SK-N-SH (cell line): ENCODE measurements at regions not wholly inside any gene's neighbourhood (a gene's known extent, or its start where the extent isn't known, plus 50 kb on each side); places are given as distances from the start of the nearest gene placed in this dataset.

Source experiments
- EP300 ChIP-seq, 2 experiments: IDR thresholded peaks; 2 replicates each; pipeline versions ENCODE4 v1.4.0 to v1.6.1; 2012; ENCODE audit warnings: borderline replicate concordance in 1 of 2, low read depth in 1 of 2, low read length in 1 of 2
- EZH2phosphoT487 ChIP-seq: fragments of 200-600 bp; sonication (generic); IDR thresholded peaks from 2 replicates; pipeline ENCODE4 v1.6.1; 2017; ENCODE audit warnings: low read depth, mixed run types, mild to moderate bottlenecking, antibody characterized with exemption, moderate library complexity, borderline replicate concordance
- GABPA ChIP-seq: IDR thresholded peaks from 2 replicates; pipeline ENCODE4 v1.4.0; 2012; ENCODE audit warnings: low read depth, mild to moderate bottlenecking
- MEF2A ChIP-seq: IDR thresholded peaks from 2 replicates; pipeline ENCODE4 v1.4.0; 2012; ENCODE audit warnings: low read depth, borderline replicate concordance
- MXI1 ChIP-seq: IDR thresholded peaks from 2 replicates; pipeline ENCODE4 v1.6.1; 2012; ENCODE audit warnings: mild to moderate bottlenecking, low read depth, low read length, improper control_type of control experiment
- NFIC ChIP-seq: IDR thresholded peaks from 2 replicates; pipeline ENCODE4 v1.4.0; 2012; ENCODE audit warnings: borderline replicate concordance
- POLR2AphosphoS5 ChIP-seq: IDR thresholded peaks from 2 replicates; pipeline ENCODE4 v1.6.1; 2012; ENCODE audit warnings: low read depth, low read length
- RAD21 ChIP-seq: IDR thresholded peaks from 2 replicates; pipeline ENCODE4 v1.6.1; 2012; ENCODE audit warnings: mild to moderate bottlenecking, low read length
- RFX5 ChIP-seq: IDR thresholded peaks from 2 replicates; pipeline ENCODE4 v1.6.1; 2012; ENCODE audit warnings: mild to moderate bottlenecking, improper control_type of control experiment, low read length
- YY1 ChIP-seq: IDR thresholded peaks from 2 replicates; pipeline ENCODE4 v1.4.0; 2012; ENCODE audit warnings: low read depth, mild to moderate bottlenecking
- TF ChIP-seq, protein P1 (sequence below): fragments of 200-600 bp; sonication (generic); IDR thresholded peaks from 2 replicates; pipeline ENCODE4 v1.6.1; 2017; ENCODE audit warnings: antibody characterized with exemption, mild to moderate bottlenecking, moderate library complexity

DNA sequence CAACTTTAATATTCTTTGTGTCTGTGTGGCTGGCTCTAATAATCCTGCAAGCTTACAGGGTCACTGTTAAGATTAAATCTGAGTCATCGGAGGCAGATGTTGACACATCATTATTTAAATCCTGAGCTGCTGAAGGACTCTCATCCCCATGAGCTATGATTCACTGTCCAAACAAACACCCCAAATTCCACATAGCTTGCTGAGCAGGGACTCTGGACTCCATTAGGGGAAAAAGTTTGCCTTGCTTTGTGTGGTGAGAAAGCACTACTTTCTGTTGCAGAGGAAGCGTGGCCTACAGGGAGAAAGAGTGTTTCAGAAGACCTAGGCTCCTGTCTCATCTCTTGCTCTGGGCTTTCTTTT is 213.7 kb downstream of the PDCD6IP start:
- TF ChIP-seq MXI1 (no peak), GABPA (no peak), EZH2phosphoT487 (no peak), MEF2A (no peak; the same call in 1 of the 2 replicates), POLR2AphosphoS5 (peak; percentile 21; the same call in 1 of the 2 replicates), EP300 (IDR thresholded peaks at IDR 0.05; ENCODE audit: borderline replicate concordance in 1 of 2, low read depth in 1 of 2, low read length in 1 of 2) (peak; percentile 36 to 87; a peak in 2 of 4 replicates), YY1 (0 out of 2 replicates have a peak, but pooled peaks have one; percentile 48), RFX5 (no peak), RAD21 (no peak), NFIC (peak; percentile 40)
- TF ChIP-seq, protein P1, sequence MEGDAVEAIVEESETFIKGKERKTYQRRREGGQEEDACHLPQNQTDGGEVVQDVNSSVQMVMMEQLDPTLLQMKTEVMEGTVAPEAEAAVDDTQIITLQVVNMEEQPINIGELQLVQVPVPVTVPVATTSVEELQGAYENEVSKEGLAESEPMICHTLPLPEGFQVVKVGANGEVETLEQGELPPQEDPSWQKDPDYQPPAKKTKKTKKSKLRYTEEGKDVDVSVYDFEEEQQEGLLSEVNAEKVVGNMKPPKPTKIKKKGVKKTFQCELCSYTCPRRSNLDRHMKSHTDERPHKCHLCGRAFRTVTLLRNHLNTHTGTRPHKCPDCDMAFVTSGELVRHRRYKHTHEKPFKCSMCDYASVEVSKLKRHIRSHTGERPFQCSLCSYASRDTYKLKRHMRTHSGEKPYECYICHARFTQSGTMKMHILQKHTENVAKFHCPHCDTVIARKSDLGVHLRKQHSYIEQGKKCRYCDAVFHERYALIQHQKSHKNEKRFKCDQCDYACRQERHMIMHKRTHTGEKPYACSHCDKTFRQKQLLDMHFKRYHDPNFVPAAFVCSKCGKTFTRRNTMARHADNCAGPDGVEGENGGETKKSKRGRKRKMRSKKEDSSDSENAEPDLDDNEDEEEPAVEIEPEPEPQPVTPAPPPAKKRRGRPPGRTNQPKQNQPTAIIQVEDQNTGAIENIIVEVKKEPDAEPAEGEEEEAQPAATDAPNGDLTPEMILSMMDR: no peak
